CD14-positive monocyte (primary cell): ENCODE measurements at regions not wholly inside any gene's neighbourhood (a gene's known extent, or its start where the extent isn't known, plus 50 kb on each side); places are given as distances from the start of the nearest gene placed in this dataset.
A peak's percentile ranks its signal among the peaks of the same experiment; 100 is the strongest.

Experiments
- DNase-seq, 3 donors: peaks; one replicate each; pipeline ENCODE4 v3.0.0-alpha.2; 2011 to 2022
- H2AFZ ChIP-seq: 2 replicates; pipeline ENCODE4 v1.6.0; 2012; ENCODE audit warnings: mild to moderate bottlenecking, low read depth, low read length, inconsistent platforms; ENCODE audit not compliant: insufficient read depth, poor library complexity, severe bottlenecking
- H3K27ac ChIP-seq, 2 donors: 1 replicate in 1 of 2; 2 replicates in 1 of 2; pipeline ENCODE4 v1.5.1; 2012 to 2013; ENCODE audit warnings: low read length in 2 of 2, control low read depth in 1 of 2, inconsistent platforms in 1 of 2, low read depth in 1 of 2, mild to moderate bottlenecking in 1 of 2
- H3K27me3 ChIP-seq, 2 donors: one replicate each; pipeline versions ENCODE4 v1.6.0 to v1.6.1; 2011 to 2013; ENCODE audit warnings: low read length in 2 of 2; ENCODE audit not compliant: control insufficient read depth in 2 of 2, insufficient read depth in 2 of 2
- H3K36me3 ChIP-seq, 2 donors: replicated peaks in 1 of 2; 1 replicate in 1 of 2; 2 replicates in 1 of 2; pipeline versions ENCODE4 v1.5.1 to v1.6.1; 2012 to 2013; ENCODE audit warnings: low read length in 2 of 2, control low read depth in 1 of 2, inconsistent platforms in 1 of 2, mild to moderate bottlenecking in 1 of 2; ENCODE audit not compliant: insufficient read depth in 2 of 2, control insufficient read depth in 1 of 2
- H3K4me1 ChIP-seq, 2 donors: 1 replicate in 1 of 2; 2 replicates in 1 of 2; pipeline versions ENCODE4 v1.5.1 to v1.6.1; 2012 to 2013; ENCODE audit warnings: low read length in 2 of 2, control low read depth in 1 of 2, inconsistent platforms in 1 of 2, mild to moderate bottlenecking in 1 of 2, moderate library complexity in 1 of 2; ENCODE audit not compliant: insufficient read depth in 2 of 2, control insufficient read depth in 1 of 2
- H3K4me2 ChIP-seq: replicated peaks from 2 replicates; pipeline ENCODE3; 2012; ENCODE audit warnings: low read length, moderate library complexity, mild to moderate bottlenecking; ENCODE audit not compliant: poor library complexity, severe bottlenecking; ENCODE audit errors: extremely low read depth
- H3K4me3 ChIP-seq, 3 experiments: fragments of 200-600 bp in 1 of 3; sonication (generic) in 1 of 3; replicated peaks in 1 of 3; 1 replicate in 2 of 3; 2 replicates in 1 of 3; pipeline ENCODE4 v1.5.1; 2011 to 2013; ENCODE audit warnings: low read length in 3 of 3, mild to moderate bottlenecking in 3 of 3, control low read depth in 2 of 3, low read depth in 2 of 3, inconsistent platforms in 1 of 3, moderate library complexity in 1 of 3
- H3K79me2 ChIP-seq: 2 replicates; pipeline ENCODE4 v1.6.0; 2012; ENCODE audit warnings: mild to moderate bottlenecking, control low read depth, inconsistent platforms, low read length, moderate library complexity; ENCODE audit not compliant: insufficient read depth
- H3K9ac ChIP-seq: 2 replicates; pipeline ENCODE4 v1.6.0; 2017; ENCODE audit warnings: low read length, mild to moderate bottlenecking; ENCODE audit not compliant: insufficient read depth, poor library complexity, severe bottlenecking
- H3K9me3 ChIP-seq, 2 donors: replicated peaks in 1 of 2; 1 replicate in 1 of 2; 2 replicates in 1 of 2; pipeline versions ENCODE4 v1.5.1 to v1.6.1; 2012 to 2013; ENCODE audit warnings: low read length in 2 of 2, control low read depth in 1 of 2; ENCODE audit not compliant: control insufficient read depth in 1 of 2, insufficient read depth in 1 of 2
- H4K20me1 ChIP-seq: 2 replicates; pipeline ENCODE4 v1.6.0; 2012; ENCODE audit warnings: mild to moderate bottlenecking, low read length, control low read depth, moderate library complexity; ENCODE audit not compliant: insufficient read depth
- H3K27ac Mint-ChIP-seq, 7 donors: one replicate each; pipeline ENCODE4 v1.8.0; 2020; ENCODE audit warnings: mild to moderate bottlenecking in 7 of 7, mixed read lengths in 7 of 7, moderate library complexity in 6 of 7, inconsistent platforms in 2 of 7
- H3K27me3 Mint-ChIP-seq, 3 donors: one replicate each; pipeline ENCODE4 v1.8.0; 2021 to 2022; ENCODE audit warnings: low read depth in 3 of 3, mild to moderate bottlenecking in 3 of 3, mixed read lengths in 3 of 3, moderate library complexity in 3 of 3, inconsistent platforms in 1 of 3
- H3K36me3 Mint-ChIP-seq, 2 donors: one replicate each; pipeline ENCODE4 v1.8.0; 2020; ENCODE audit warnings: mixed read lengths in 2 of 2, inconsistent platforms in 1 of 2, mild to moderate bottlenecking in 1 of 2
- H3K4me1 Mint-ChIP-seq: one replicate; pipeline ENCODE4 v1.8.0; 2020; ENCODE audit warnings: mild to moderate bottlenecking, mixed read lengths
- H3K4me3 Mint-ChIP-seq, 2 donors: one replicate each; pipeline ENCODE4 v1.8.0; 2020; ENCODE audit warnings: mild to moderate bottlenecking in 2 of 2, mixed read lengths in 2 of 2, moderate library complexity in 1 of 2
- H3K9me3 Mint-ChIP-seq, 7 donors: one replicate each; pipeline ENCODE4 v1.8.0; 2020 to 2022; ENCODE audit warnings: mixed read lengths in 7 of 7, mild to moderate bottlenecking in 6 of 7, moderate library complexity in 6 of 7, inconsistent platforms in 2 of 7
- WGBS: methylation state at CpG from one replicate; pipeline ENCODE4 v1.1.5; 2013; ENCODE audit warnings: missing lambda C conversion rate; ENCODE audit not compliant: insufficient coverage; 5-methylcytosine and 5-hydroxymethylcytosine counted together
- intact Hi-C, 2 donors: fragments of 100-400 bp; cut with micrococcal nuclease; formaldehyde crosslinking; loops; one replicate each; pipeline versions ENCODE4 v1.15.0 to v1.15.1; 2023
- TF ChIP-seq, protein P1 (sequence below): fragments of 200-600 bp; IDR thresholded peaks from one replicate; pipeline ENCODE4 v1.8.0; 2022; ENCODE audit warnings: antibody characterized with exemption, mild to moderate bottlenecking

DNA sequence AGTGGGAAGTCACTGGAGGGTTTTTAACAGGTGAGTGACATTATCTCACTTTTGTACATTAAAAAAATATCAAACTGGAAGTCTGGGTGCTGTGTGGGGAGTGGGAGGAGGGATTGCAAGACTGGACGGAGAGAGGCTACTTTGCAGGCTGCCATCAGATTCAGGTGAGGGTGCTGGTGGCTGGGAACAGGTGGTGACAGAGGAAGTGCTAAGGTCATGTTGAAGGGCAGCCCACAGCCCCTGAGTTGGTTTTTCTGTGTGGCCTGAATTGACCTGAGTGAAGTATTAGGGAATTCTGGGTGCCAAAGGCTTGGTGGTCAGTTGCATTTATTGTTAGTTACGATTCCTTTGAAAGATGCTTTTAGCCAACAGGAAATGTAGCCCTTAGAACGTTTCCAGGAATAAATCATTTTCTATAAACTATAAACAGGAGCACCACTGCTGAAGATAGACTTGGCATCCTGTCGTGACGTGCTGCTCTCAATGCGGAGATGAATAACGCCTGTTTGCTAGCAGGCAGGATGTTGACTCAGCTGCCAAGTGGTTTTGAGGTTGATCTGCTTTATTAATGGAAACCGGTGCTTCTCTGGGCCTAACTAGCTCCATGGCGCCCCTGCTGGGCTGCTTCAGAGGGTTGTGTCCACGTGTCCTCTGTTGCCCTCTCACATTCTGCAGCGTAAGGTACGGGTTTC, 707.5 kb upstream of the TMEM132C start:
- H3K27ac Mint-ChIP-seq = peak overlapping the region in 1 of 7 donors; percentile 9
- Histone ChIP-seq H3K79me2 (no peaks in the 10 kb centered on the region), H3K27ac (no peak overlapping the region), H3K4me1 (no peaks in the 10 kb centered on the region), H3K9ac (no peak overlapping the region), H4K20me1 (no peaks in the 10 kb centered on the region), H2AFZ (no peak overlapping the region), H3K36me3 (no peaks in the 10 kb centered on the region), H3K4me3 (no peak overlapping the region), H3K9me3 (peaks cover 0 to 16% of the 10 kb centered on the region in 2 donors), H3K4me2 (no peak overlapping the region), H3K27me3 (no peaks in the 10 kb centered on the region)
- H3K36me3 Mint-ChIP-seq = no peaks in the 10 kb centered on the region
- TF ChIP-seq, protein P1, sequence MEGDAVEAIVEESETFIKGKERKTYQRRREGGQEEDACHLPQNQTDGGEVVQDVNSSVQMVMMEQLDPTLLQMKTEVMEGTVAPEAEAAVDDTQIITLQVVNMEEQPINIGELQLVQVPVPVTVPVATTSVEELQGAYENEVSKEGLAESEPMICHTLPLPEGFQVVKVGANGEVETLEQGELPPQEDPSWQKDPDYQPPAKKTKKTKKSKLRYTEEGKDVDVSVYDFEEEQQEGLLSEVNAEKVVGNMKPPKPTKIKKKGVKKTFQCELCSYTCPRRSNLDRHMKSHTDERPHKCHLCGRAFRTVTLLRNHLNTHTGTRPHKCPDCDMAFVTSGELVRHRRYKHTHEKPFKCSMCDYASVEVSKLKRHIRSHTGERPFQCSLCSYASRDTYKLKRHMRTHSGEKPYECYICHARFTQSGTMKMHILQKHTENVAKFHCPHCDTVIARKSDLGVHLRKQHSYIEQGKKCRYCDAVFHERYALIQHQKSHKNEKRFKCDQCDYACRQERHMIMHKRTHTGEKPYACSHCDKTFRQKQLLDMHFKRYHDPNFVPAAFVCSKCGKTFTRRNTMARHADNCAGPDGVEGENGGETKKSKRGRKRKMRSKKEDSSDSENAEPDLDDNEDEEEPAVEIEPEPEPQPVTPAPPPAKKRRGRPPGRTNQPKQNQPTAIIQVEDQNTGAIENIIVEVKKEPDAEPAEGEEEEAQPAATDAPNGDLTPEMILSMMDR = no peak
- H3K27me3 Mint-ChIP-seq = peaks cover 0 to 4% (median 0%) of the 10 kb centered on the region in 3 donors
- peaks cover 0 to 18% (median 2%) of the 10 kb centered on the region in 7 donors for H3K9me3 Mint-ChIP-seq
- DNase-seq = no peak
- no peak overlapping the region for H3K4me3 Mint-ChIP-seq
- 29% methylated on average over 7 of the region's 12 CpGs for WGBS
- H3K4me1 Mint-ChIP-seq = no peaks in the 10 kb centered on the region
- intact Hi-C loops = no loop called here

DNA sequence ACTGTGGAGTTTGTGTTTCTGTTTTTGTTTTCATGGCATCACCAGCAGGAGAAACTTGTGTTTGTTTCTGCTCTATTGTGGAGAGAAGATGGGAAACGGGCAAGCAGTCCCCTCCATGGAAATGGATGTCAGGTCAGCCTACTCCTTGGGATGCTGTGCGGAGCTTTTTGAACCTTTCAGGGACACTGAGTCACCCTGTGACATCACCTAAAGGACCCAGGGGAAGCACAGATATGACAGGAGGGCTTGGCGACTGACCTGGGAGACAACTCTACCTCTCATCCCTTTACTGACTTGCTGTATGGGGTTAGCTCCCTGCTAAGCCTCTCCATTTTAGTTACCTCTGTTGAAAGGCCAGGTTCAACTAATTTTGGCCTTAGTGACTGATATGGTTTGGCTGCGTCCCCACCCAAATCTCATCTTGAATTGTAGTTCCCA, 706.9 kb upstream of the TMEM132C start:
- H3K36me3 ChIP-seq = no peaks in the 10 kb centered on the region
- no peaks in the 10 kb centered on the region for H3K4me1 ChIP-seq
- H2AFZ ChIP-seq = no peak overlapping the region
- DNase-seq = no peak
- H3K9ac ChIP-seq = no peak overlapping the region
- H3K27ac ChIP-seq = no peak overlapping the region
- no peaks in the 10 kb centered on the region for H3K4me1 Mint-ChIP-seq
- no peaks in the 10 kb centered on the region for H3K36me3 Mint-ChIP-seq
- H3K9me3 ChIP-seq = peaks cover 4 to 21% of the 10 kb centered on the region in 2 donors
- H3K79me2 ChIP-seq = no peaks in the 10 kb centered on the region
- H4K20me1 ChIP-seq = no peaks in the 10 kb centered on the region
- no peaks in the 10 kb centered on the region for H3K27me3 ChIP-seq
- intact Hi-C loops = no loop called here
- H3K4me3 ChIP-seq = no peak overlapping the region
- H3K27me3 Mint-ChIP-seq = peaks cover 0 to 4% (median 0%) of the 10 kb centered on the region in 3 donors
- TF ChIP-seq, protein P1 = no peak
- WGBS = 88% methylated on average over 2 of the region's 4 CpGs
- no peak overlapping the region for H3K4me3 Mint-ChIP-seq
- peak overlapping the region in 1 of 7 donors; percentile 9 for H3K27ac Mint-ChIP-seq
- peaks cover 2 to 21% (median 5%) of the 10 kb centered on the region in 7 donors for H3K9me3 Mint-ChIP-seq
- H3K4me2 ChIP-seq = no peak overlapping the region
